ENCODE measurements at regions not wholly inside any gene's neighbourhood (a gene's known extent, or its start where the extent isn't known, plus 50 kb on each side); places are given as distances from the start of the nearest gene placed in this dataset.

DNA sequence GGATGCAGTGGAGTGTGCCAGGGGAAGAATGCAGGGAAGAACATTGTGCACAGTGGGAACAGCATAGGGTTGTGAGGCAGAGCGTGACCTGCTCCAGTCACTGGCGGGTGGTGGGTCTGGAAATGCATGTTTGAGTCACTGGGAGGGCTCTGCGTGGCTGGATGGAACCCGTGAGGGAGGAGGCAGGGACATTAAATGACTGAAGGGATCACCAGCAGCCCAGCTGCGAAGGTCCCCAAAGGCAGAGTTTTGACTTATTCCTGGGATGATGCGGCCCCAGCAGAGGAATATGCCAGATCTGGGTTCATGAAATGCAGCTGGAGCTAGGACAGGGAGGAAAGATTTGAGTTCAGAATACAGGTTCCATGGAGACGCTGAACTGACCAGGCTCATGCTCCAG, 104.0 kb upstream of the FGF3 start:
- TF ChIP-seq, protein P1, sequence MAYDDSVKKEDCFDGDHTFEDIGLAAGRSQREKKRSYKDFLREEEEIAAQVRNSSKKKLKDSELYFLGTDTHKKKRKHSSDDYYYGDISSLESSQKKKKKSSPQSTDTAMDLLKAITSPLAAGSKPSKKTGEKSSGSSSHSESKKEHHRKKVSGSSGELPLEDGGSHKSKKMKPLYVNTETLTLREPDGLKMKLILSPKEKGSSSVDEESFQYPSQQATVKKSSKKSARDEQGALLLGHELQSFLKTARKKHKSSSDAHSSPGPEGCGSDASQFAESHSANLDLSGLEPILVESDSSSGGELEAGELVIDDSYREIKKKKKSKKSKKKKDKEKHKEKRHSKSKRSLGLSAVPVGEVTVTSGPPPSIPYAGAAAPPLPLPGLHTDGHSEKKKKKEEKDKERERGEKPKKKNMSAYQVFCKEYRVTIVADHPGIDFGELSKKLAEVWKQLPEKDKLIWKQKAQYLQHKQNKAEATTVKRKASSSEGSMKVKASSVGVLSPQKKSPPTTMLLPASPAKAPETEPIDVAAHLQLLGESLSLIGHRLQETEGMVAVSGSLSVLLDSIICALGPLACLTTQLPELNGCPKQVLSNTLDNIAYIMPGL (CRISPR knock-in tag; IDR thresholded peaks at IDR 0.05; ENCODE audit: borderline replicate concordance), result no peak
- no peak for TF ChIP-seq CBX2 (IDR thresholded peaks at IDR 0.05; ENCODE audit: borderline replicate concordance, low read depth)
- TF ChIP-seq, protein P2, sequence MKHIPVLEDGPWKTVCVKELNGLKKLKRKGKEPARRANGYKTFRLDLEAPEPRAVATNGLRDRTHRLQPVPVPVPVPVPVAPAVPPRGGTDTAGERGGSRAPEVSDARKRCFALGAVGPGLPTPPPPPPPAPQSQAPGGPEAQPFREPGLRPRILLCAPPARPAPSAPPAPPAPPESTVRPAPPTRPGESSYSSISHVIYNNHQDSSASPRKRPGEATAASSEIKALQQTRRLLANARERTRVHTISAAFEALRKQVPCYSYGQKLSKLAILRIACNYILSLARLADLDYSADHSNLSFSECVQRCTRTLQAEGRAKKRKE (CRISPR knock-in tag; IDR thresholded peaks at IDR 0.05; ENCODE audit: low read depth), result no peak
- TF ChIP-seq EP300 (IDR thresholded peaks at IDR 0.05), result no peak
- TF ChIP-seq SMC3 (IDR thresholded peaks at IDR 0.05), result no peak
- TF ChIP-seq KDM1A (IDR thresholded peaks at IDR 0.05; ENCODE audit: low read depth), result no peak
- no peak for TF ChIP-seq FOXS1 (CRISPR knock-in tag; IDR thresholded peaks at IDR 0.05)
- TF ChIP-seq HEYL (CRISPR knock-in tag; IDR thresholded peaks at IDR 0.05), result no peak
- TF ChIP-seq ESRRA (IDR thresholded peaks at IDR 0.05; ENCODE audit: borderline replicate concordance, low read length), result no peak
- TF ChIP-seq ZC3H11A (IDR thresholded peaks at IDR 0.05), result no peak
- no peak for TF ChIP-seq EHF (CRISPR knock-in tag; IDR thresholded peaks at IDR 0.05)
- TF ChIP-seq, protein P3, sequence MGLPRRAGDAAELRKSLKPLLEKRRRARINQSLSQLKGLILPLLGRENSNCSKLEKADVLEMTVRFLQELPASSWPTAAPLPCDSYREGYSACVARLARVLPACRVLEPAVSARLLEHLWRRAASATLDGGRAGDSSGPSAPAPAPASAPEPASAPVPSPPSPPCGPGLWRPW (IDR thresholded peaks at IDR 0.05), result no peak
- TF ChIP-seq ELK1 (IDR thresholded peaks at IDR 0.05; ENCODE audit: low read depth, low read length), result no peak
- no peak for TF ChIP-seq TFCP2L1 (CRISPR knock-in tag; IDR thresholded peaks at IDR 0.05)
- no peak for DNase-seq (ENCODE audit: low read depth in 1 of 2, low spot score in 1 of 2)
- H3K4me2 ChIP-seq, result no peak overlapping the region
- H3K27ac ChIP-seq, result no peak overlapping the region
- H3K4me3 ChIP-seq, result no peak overlapping the region
- ChIA-PET CTCF (interaction anchor here (1.0 to 8.0 kb wide), 3 partner anchors 23 to 276 kb away, joined by 3 to 127 read pairs (median 19); partner anchors contain the start of gene FADD), POLR2A (no interaction called here)
- no peaks in the 10 kb centered on the region for H3K9me3 ChIP-seq
- H3K4me1 ChIP-seq, result 0 out of 3 replicates have a peak, but pooled peaks cover 4% of the 10 kb centered on the region
- no peak for ATAC-seq
- no peak for FAIRE-seq
- WGBS (ENCODE audit: missing lambda C conversion rate), result 61% methylated on average over 7 of the region's 7 CpGs

- H3K4me3 ChIP-seq, result no peak overlapping the region
- DNase-seq (ENCODE audit: low read depth in 1 of 2, low spot score in 1 of 2) (no peak), ATAC-seq (no peak), FAIRE-seq (no peak)
- no peaks in the 10 kb centered on the region for H3K9me3 ChIP-seq
- WGBS (ENCODE audit: missing lambda C conversion rate), result 60% methylated on average over 13 of the region's 13 CpGs
- ChIA-PET CTCF (interaction anchor here (0.8 to 8.0 kb wide), 4 partner anchors 22 to 275 kb away, joined by 3 to 127 read pairs (median 11); partner anchors contain the start of gene FADD), POLR2A (no interaction called here)
- H3K4me2 ChIP-seq, result no peak overlapping the region
- no peak overlapping the region for H3K27ac ChIP-seq
- no peaks in the 10 kb centered on the region for H3K4me1 ChIP-seq
- TF ChIP-seq JUN (IDR thresholded peaks at IDR 0.05), result no peak
- TF ChIP-seq RFX5 (IDR thresholded peaks at IDR 0.05), result no peak
- no peak for TF ChIP-seq REST (IDR thresholded peaks at IDR 0.05)
- no peak for TF ChIP-seq PHF8 (IDR thresholded peaks at IDR 0.05; ENCODE audit: borderline replicate concordance, low read depth)
- no peak for TF ChIP-seq MAFK (IDR thresholded peaks at IDR 0.05; ENCODE audit: partially characterized antibody)
- no peak for TF ChIP-seq ZC3H11A (IDR thresholded peaks at IDR 0.05)
- TF ChIP-seq, protein P2 (CRISPR knock-in tag; IDR thresholded peaks at IDR 0.05; ENCODE audit: low read depth), result no peak
- no peak for TF ChIP-seq TP53 (CRISPR knock-in tag; IDR thresholded peaks at IDR 0.05)
- TF ChIP-seq HDAC2 (IDR thresholded peaks at IDR 0.05), result no peak
- no peak for TF ChIP-seq BHLHE40 (IDR thresholded peaks at IDR 0.05; ENCODE audit: low read depth, low read length)
- TF ChIP-seq HOXA7 (CRISPR knock-in tag; IDR thresholded peaks at IDR 0.05), result no peak
- TF ChIP-seq SMC3 (IDR thresholded peaks at IDR 0.05), result no peak
- no peak for TF ChIP-seq EHMT2 (IDR thresholded peaks at IDR 0.05; ENCODE audit: low read depth)
- TF ChIP-seq HEYL (CRISPR knock-in tag; IDR thresholded peaks at IDR 0.05), result no peak
- TF ChIP-seq ZSCAN20 (CRISPR knock-in tag; IDR thresholded peaks at IDR 0.05), result no peak
- no peak for TF ChIP-seq POLR2AphosphoS2 (conservative IDR thresholded peaks at IDR 0.05; ENCODE audit: low read length)
- TF ChIP-seq POLR2A (IDR thresholded peaks at IDR 0.05; ENCODE audit: low read length), result no peak
- no peak for TF ChIP-seq HOXB5 (CRISPR knock-in tag; IDR thresholded peaks at IDR 0.05)
- no peak for TF ChIP-seq RARB (CRISPR knock-in tag; IDR thresholded peaks at IDR 0.05)
- no peak for TF ChIP-seq EP300 (IDR thresholded peaks at IDR 0.05)
These were observed 104.6 kb upstream of the FGF3 start for GRCh38 chr11:69923641-69924307.

Measured in A549 (cell line).